HCT116 (cell line): ENCODE measurements at regions not wholly inside any gene's neighbourhood (a gene's known extent, or its start where the extent isn't known, plus 50 kb on each side); places are given as distances from the start of the nearest gene placed in this dataset.

ENCODE experiments used
- ATAC-seq: fragments of 200-7000 bp; cut with Tn5 transposase; 2 replicates; pipeline ENCODE4 v1.9.1; 2020; ENCODE audit warnings: mild to moderate bottlenecking, moderate library complexity
- BruUV-seq: library from RNA; stranded (reverse); fragments of 400-500 nt; replicated peaks from 2 replicates; lab custom pipeline; 2021; lab: Mats Ljungman, UMichigan
- CTCF ChIA-PET: fragments of 300-600 bp; sonication (Branson Sonifier 250); formaldehyde crosslinking; loops from one replicate; lab custom pipeline; 2021; ENCODE audit warnings: antibody characterized with exemption; lab: Charles Lee
- POLR2A ChIA-PET: fragments of 300-600, 350-600 bp; sonication (Branson Sonifier 250); formaldehyde crosslinking; loops from one replicate; lab custom pipeline; 2021; ENCODE audit warnings: antibody characterized with exemption; lab: Charles Lee
- RAD21 ChIA-PET, 2 experiments: fragments of 300-600 bp; sonication (Branson Sonifier 250); formaldehyde crosslinking; loops; one replicate each; lab custom pipeline; 2023; ENCODE audit warnings: low total read pairs in 2 of 2; ENCODE audit not compliant: uncharacterized antibody in 2 of 2, unreplicated experiment in 2 of 2, low non-redundant PET in 1 of 2; lab: Charles Lee
- DNase-seq: peaks from one replicate; pipeline ENCODE4 v3.0.0-alpha.2; 2010; ENCODE audit warnings: low read depth, low spot score
- H2AFZ ChIP-seq: fragments of 200-600 bp; shearing (Covaris generic), sonication (generic); 2 replicates; pipeline ENCODE4 v1.6.1; 2017; ENCODE audit warnings: low read depth, mixed run types, mixed read lengths, antibody characterized with exemption, low read length; ENCODE audit not compliant: poor library complexity, severe bottlenecking
- H3K27ac ChIP-seq: 2 replicates; pipeline ENCODE4 v1.5.1; 2012; ENCODE audit warnings: low read depth, low read length
- H3K27me3 ChIP-seq: fragments of 200-600 bp; sonication (generic); 2 replicates; pipeline ENCODE4 v1.6.1; 2016; ENCODE audit warnings: mixed run types, low read length, mixed read lengths; ENCODE audit not compliant: insufficient read depth
- H3K36me3 ChIP-seq, 2 experiments: fragments of 200-500 bp in 1 of 2; fragments of 200-600 bp in 1 of 2; sonication (Bioruptor generic) in 1 of 2; sonication (generic) in 1 of 2; 2 replicates each; pipeline versions ENCODE4 v1.5.1 to v1.6.1; 2014 to 2016; ENCODE audit warnings: low read length in 2 of 2, inconsistent platforms in 1 of 2, mixed read lengths in 1 of 2, mixed run types in 1 of 2; ENCODE audit not compliant: insufficient read depth in 2 of 2, control insufficient read depth in 1 of 2
- H3K4me1 ChIP-seq, 2 experiments: fragments of 200-600 bp in 1 of 2; sonication (generic) in 1 of 2; 2 replicates each; pipeline versions ENCODE4 v1.5.1 to v1.6.1; 2012 to 2017; ENCODE audit warnings: low read length in 2 of 2, inconsistent platforms in 1 of 2, mild to moderate bottlenecking in 1 of 2, mixed read lengths in 1 of 2, mixed run types in 1 of 2, moderate library complexity in 1 of 2; ENCODE audit not compliant: insufficient read depth in 2 of 2, control insufficient read depth in 1 of 2
- H3K4me2 ChIP-seq: fragments of 200-600 bp; sonication (generic); 2 replicates; pipeline ENCODE4 v1.6.1; 2017; ENCODE audit warnings: mixed run types, low read length, mixed read lengths
- H3K4me3 ChIP-seq, 2 experiments: fragments of 200-600 bp in 1 of 2; sonication (generic) in 1 of 2; replicated peaks in 1 of 2; 2 replicates each; pipeline ENCODE4 v1.5.1; 2011 to 2016; ENCODE audit warnings: low read length in 2 of 2, control low read depth in 1 of 2, low read depth in 1 of 2, mild to moderate bottlenecking in 1 of 2, mixed read lengths in 1 of 2, mixed run types in 1 of 2
- H3K79me2 ChIP-seq: fragments of 200-600 bp; sonication (generic); 2 replicates; pipeline ENCODE4 v1.6.1; 2017; ENCODE audit warnings: mild to moderate bottlenecking, mixed run types, low read length, moderate library complexity, mixed read lengths; ENCODE audit not compliant: insufficient read depth
- H3K9ac ChIP-seq: fragments of 200-600 bp; sonication (generic); 2 replicates; pipeline ENCODE4 v1.6.1; 2016; ENCODE audit warnings: low read length, mixed read lengths
- H3K9me2 ChIP-seq: fragments of 200-600 bp; sonication (generic), shearing (Covaris generic); 2 replicates; pipeline ENCODE4 v1.6.1; 2017; ENCODE audit warnings: mixed run types, mild to moderate bottlenecking, moderate library complexity; ENCODE audit not compliant: insufficient read depth
- H3K9me3 ChIP-seq, 2 experiments: fragments of 200-500 bp in 1 of 2; fragments of 200-600 bp in 1 of 2; sonication (Bioruptor generic) in 1 of 2; sonication (generic) in 1 of 2; 2 replicates each; pipeline ENCODE4 v1.6.1; 2014 to 2017; ENCODE audit warnings: low read length in 2 of 2, mixed read lengths in 2 of 2, inconsistent platforms in 1 of 2, low read depth in 1 of 2, mild to moderate bottlenecking in 1 of 2, mixed run types in 1 of 2, moderate library complexity in 1 of 2; ENCODE audit not compliant: control insufficient read depth in 1 of 2, insufficient read depth in 1 of 2
- H4K20me1 ChIP-seq: fragments of 200-600 bp; sonication (generic), shearing (Covaris generic); 2 replicates; pipeline ENCODE4 v1.6.1; 2017; ENCODE audit warnings: mixed run types, mild to moderate bottlenecking, moderate library complexity; ENCODE audit not compliant: insufficient read depth
- CBX3 ChIP-seq: IDR thresholded peaks from 2 replicates; pipeline ENCODE4 v1.6.1; 2012; ENCODE audit warnings: low read depth
- EZH2phosphoT487 ChIP-seq: fragments of 200-600 bp; IDR thresholded peaks from 2 replicates; pipeline ENCODE4 v1.6.1; 2018; ENCODE audit warnings: antibody characterized with exemption, borderline replicate concordance
- FOSL1 ChIP-seq: IDR thresholded peaks from 2 replicates; pipeline ENCODE4 v1.6.1; 2012; ENCODE audit warnings: low read depth
- JUND ChIP-seq: IDR thresholded peaks from 2 replicates; pipeline ENCODE4 v1.6.1; 2012
- POLR2A ChIP-seq: IDR thresholded peaks from 2 replicates; pipeline ENCODE4 v1.7.0; 2011; ENCODE audit warnings: borderline replicate concordance; ENCODE audit not compliant: insufficient read depth, insufficient read length; ENCODE audit errors: extremely low read depth
- POLR2AphosphoS5 ChIP-seq: IDR thresholded peaks from 2 replicates; pipeline ENCODE4 v1.6.1; 2011; ENCODE audit warnings: mild to moderate bottlenecking, low read depth, low read length, moderate library complexity
- REST ChIP-seq: IDR thresholded peaks from 2 replicates; pipeline ENCODE4 v1.6.1; 2012; ENCODE audit warnings: low read depth
- SP1 ChIP-seq: IDR thresholded peaks from 2 replicates; pipeline ENCODE4 v1.6.1; 2012; ENCODE audit warnings: low read depth
- ZNF274 ChIP-seq: fragments of 200-500 bp; sonication (Bioruptor generic); IDR thresholded peaks from 2 replicates; pipeline ENCODE4 v1.6.1; 2014; ENCODE audit warnings: mild to moderate bottlenecking, low read depth, low read length, inconsistent platforms
- intact Hi-C: fragments of 100-400 bp; cut with micrococcal nuclease; formaldehyde crosslinking; loops from 2 replicates; pipeline ENCODE4 v1.10.0; 2022

GRCh38 chr7:119684763-119685162, 588.2 kb upstream of the KCND2 start:
- Histone ChIP-seq H3K9me3 (no peaks in the 10 kb centered on the region), H3K79me2 (no peaks in the 10 kb centered on the region), H3K4me3 (no peak overlapping the region), H3K27ac (no peak overlapping the region), H3K9ac (no peak overlapping the region), H3K9me2 (0 out of 2 replicates have a peak, but pooled peaks cover 13% of the 10 kb centered on the region), H3K4me2 (no peak overlapping the region), H2AFZ (no peak overlapping the region), H4K20me1 (no peaks in the 10 kb centered on the region)
- ChIA-PET RAD21 (no interaction called here), POLR2A (no interaction called here), CTCF (no interaction called here)
- intact Hi-C loops: no loop called here
- DNase-seq (no peak), ATAC-seq (no peak)
- BruUV-seq: no TSS peak
- TF ChIP-seq FOSL1 (no peak), CBX3 (no peak), POLR2A (no peak), JUND (no peak), REST (no peak)
- TF ChIP-seq, all 23 proteins: peak for 0
- Histone ChIP-seq H3K27me3 (no peaks in the 10 kb centered on the region), H3K36me3 (no peaks in the 10 kb centered on the region), H3K4me1 (no peaks in the 10 kb centered on the region)

GRCh38 chr7:119685906-119686305, 587.1 kb upstream of the KCND2 start:
- no peaks in the 10 kb centered on the region for H4K20me1 ChIP-seq

More at GRCh38 chr7:119685906-119686305, 587.1 kb upstream of the KCND2 start:
- TF ChIP-seq ZNF274 (no peak), POLR2AphosphoS5 (no peak), SP1 (no peak), FOSL1 (no peak), EZH2phosphoT487 (no peak)
- TF ChIP-seq, all 23 proteins: peak for 0
- POLR2A ChIA-PET: no interaction called here
- Histone ChIP-seq H2AFZ (no peak overlapping the region), H3K79me2 (no peaks in the 10 kb centered on the region), H3K9me3 (no peaks in the 10 kb centered on the region), H3K4me1 (no peaks in the 10 kb centered on the region), H3K4me2 (no peak overlapping the region), H3K9ac (no peak overlapping the region), H3K4me3 (no peak overlapping the region), H3K9me2 (peaks cover 13% of the 10 kb centered on the region; the same call in 1 of the 2 replicates), H3K27ac (no peak overlapping the region), H3K36me3 (no peaks in the 10 kb centered on the region), H3K27me3 (no peaks in the 10 kb centered on the region)
- CTCF ChIA-PET: no interaction called here
- intact Hi-C loops: no loop called here
- DNase-seq: no peak
- ATAC-seq: no peak
- RAD21 ChIA-PET: no interaction called here
- no TSS peak for BruUV-seq
